ENCODE measurements at regions not wholly inside any gene's neighbourhood (a gene's known extent, or its start where the extent isn't known, plus 50 kb on each side); places are given as distances from the start of the nearest gene placed in this dataset.

DNA sequence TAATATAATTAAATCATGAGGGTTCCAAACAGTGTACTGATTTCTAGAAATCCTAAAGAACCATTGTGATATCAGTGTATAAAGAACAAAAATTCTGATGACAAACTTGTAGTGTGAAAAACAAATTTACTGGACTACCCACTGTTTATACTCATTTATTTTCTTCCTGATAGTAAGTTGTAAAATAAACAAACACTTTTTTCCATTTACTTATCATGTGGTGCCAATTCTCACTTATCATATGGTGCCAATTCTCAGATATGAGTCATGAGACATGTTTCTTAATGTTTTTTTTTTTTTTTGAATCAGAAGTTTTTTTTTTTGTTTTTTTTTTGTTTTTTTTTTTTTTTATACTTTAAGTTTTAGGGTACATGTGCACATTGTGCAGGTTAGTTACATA lies 137.7 kb downstream of the LEPR start:
- Histone ChIP-seq H3K4me3 (ENCODE audit: low read depth in 1 of 3, low read length in 3 of 3) (no peak overlapping the region), H3K9ac (ENCODE audit: low read depth in 1 of 2, low read length in 2 of 2) (no peak overlapping the region), H3K4me1 (ENCODE audit: control insufficient read depth in 4 of 4, insufficient read depth in 4 of 4, low read length in 3 of 4) (no peaks in the 10 kb centered on the region), H3K36me3 (ENCODE audit: control insufficient read depth in 4 of 4, insufficient read depth in 3 of 4, low read depth in 1 of 4, low read length in 3 of 4) (no peaks in the 10 kb centered on the region), H3K27ac (ENCODE audit: low read depth in 1 of 2, low read length in 2 of 2) (no peak overlapping the region), H3K9me3 (ENCODE audit: control insufficient read depth in 4 of 4, low read length in 3 of 4) (no peaks in the 10 kb centered on the region), H3K27me3 (ENCODE audit: control insufficient read depth in 4 of 4, insufficient read depth in 4 of 4, low read length in 3 of 4) (no peaks in the 10 kb centered on the region)
- no peak for DNase-seq (ENCODE audit: low spot score)
- TF ChIP-seq FOXA2 (IDR thresholded peaks at IDR 0.05) = no peak
- no peak for TF ChIP-seq EGR1 (IDR thresholded peaks at IDR 0.05; ENCODE audit: low read depth in 2 of 2)
- TF ChIP-seq GABPA (IDR thresholded peaks at IDR 0.05 in 1 of 2, conservative IDR thresholded peaks at IDR 0.05 in 1 of 2) = no peak
- no peak for TF ChIP-seq YY1 (IDR thresholded peaks at IDR 0.05)
- no peak for TF ChIP-seq TAF1 (conservative IDR thresholded peaks at IDR 0.05)
- no peak for TF ChIP-seq HNF4G (IDR thresholded peaks at IDR 0.05)
- TF ChIP-seq, protein P1, sequence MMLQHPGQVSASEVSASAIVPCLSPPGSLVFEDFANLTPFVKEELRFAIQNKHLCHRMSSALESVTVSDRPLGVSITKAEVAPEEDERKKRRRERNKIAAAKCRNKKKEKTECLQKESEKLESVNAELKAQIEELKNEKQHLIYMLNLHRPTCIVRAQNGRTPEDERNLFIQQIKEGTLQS (IDR thresholded peaks at IDR 0.05) = no peak

DNA sequence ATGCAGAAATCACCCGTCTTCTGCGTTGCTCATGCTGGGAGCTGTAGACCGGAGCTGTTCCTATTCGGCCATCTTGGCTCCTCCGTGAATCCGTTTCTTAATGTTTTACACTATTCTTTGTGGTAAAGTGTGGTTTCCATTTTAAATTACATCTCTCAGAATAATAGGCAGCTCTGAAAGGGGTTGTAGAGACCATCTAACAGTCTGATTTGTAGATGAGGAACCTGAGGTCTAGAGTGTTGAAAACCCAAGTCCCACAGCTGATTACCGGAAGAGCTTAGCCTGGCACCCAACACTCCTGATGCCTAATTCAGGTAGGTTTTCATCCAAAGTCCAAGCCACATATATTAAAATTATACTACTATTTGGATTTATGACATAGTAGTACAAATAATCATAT lies 144.0 kb downstream of the LEPR start:
- peaks cover 0 to 16% (median 4%) of the 10 kb centered on the region in 4 donors for H3K36me3 ChIP-seq (ENCODE audit: control insufficient read depth in 4 of 4, insufficient read depth in 3 of 4, low read depth in 1 of 4, low read length in 3 of 4)
- no peaks in the 10 kb centered on the region for H3K9me3 ChIP-seq (ENCODE audit: control insufficient read depth in 4 of 4, low read length in 3 of 4)
- TF ChIP-seq EGR1 (IDR thresholded peaks at IDR 0.05; ENCODE audit: low read depth in 2 of 2) = no peak
- H3K27ac ChIP-seq (ENCODE audit: low read depth in 1 of 2, low read length in 2 of 2) = no peak overlapping the region
- WGBS = 96% methylated on average over 7 of the region's 7 CpGs
- no peaks in the 10 kb centered on the region for H3K4me1 ChIP-seq (ENCODE audit: control insufficient read depth in 4 of 4, insufficient read depth in 4 of 4, low read length in 3 of 4)
- DNase-seq (ENCODE audit: low spot score) = no peak
- no peaks in the 10 kb centered on the region for H3K27me3 ChIP-seq (ENCODE audit: control insufficient read depth in 4 of 4, insufficient read depth in 4 of 4, low read length in 3 of 4)
- H3K4me3 ChIP-seq (ENCODE audit: low read depth in 1 of 3, low read length in 3 of 3) = no peak overlapping the region
- H3K9ac ChIP-seq (ENCODE audit: low read depth in 1 of 2, low read length in 2 of 2) = no peak overlapping the region

DNA sequence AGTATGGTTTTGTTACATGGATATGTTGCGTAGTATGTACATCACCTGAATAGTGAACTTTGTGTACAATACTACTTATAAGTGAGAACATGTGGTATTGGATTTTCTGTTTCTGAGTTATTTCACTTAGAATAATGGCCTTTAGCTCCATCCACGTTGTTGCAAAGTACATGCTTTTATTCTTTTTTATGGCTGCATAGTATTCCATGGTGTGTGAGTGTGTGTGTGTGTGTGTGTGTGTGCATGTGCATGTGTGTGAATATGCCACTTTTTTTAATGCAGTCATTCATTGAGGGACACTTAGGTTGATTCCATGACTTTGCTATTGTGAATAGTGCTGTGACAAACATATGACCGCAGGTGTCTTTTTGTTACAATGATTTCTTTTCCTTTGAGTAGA lies 147.8 kb downstream of the LEPR start:
- Histone ChIP-seq H3K27me3 (ENCODE audit: control insufficient read depth in 4 of 4, insufficient read depth in 4 of 4, low read length in 3 of 4) (no peaks in the 10 kb centered on the region), H3K27ac (ENCODE audit: low read depth in 1 of 2, low read length in 2 of 2) (no peak overlapping the region), H3K4me1 (ENCODE audit: control insufficient read depth in 4 of 4, insufficient read depth in 4 of 4, low read length in 3 of 4) (no peaks in the 10 kb centered on the region), H3K9me3 (ENCODE audit: control insufficient read depth in 4 of 4, low read length in 3 of 4) (no peaks in the 10 kb centered on the region), H3K36me3 (ENCODE audit: control insufficient read depth in 4 of 4, insufficient read depth in 3 of 4, low read depth in 1 of 4, low read length in 3 of 4) (peaks cover 0 to 25% (median 6%) of the 10 kb centered on the region in 4 donors), H3K9ac (ENCODE audit: low read depth in 1 of 2, low read length in 2 of 2) (no peak overlapping the region), H3K4me3 (ENCODE audit: low read depth in 1 of 3, low read length in 3 of 3) (no peak overlapping the region)
- WGBS = 94% methylated on average over 3 of the region's 3 CpGs
- DNase-seq (ENCODE audit: low spot score) = no peak
- TF ChIP-seq, protein P2, sequence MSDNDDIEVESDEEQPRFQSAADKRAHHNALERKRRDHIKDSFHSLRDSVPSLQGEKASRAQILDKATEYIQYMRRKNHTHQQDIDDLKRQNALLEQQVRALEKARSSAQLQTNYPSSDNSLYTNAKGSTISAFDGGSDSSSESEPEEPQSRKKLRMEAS (IDR thresholded peaks at IDR 0.05) = no peak
- no peak for TF ChIP-seq HNF4G (IDR thresholded peaks at IDR 0.05)
- TF ChIP-seq FOXA2 (IDR thresholded peaks at IDR 0.05) = no peak
- TF ChIP-seq RAD21 (IDR thresholded peaks at IDR 0.05) = no peak

DNA sequence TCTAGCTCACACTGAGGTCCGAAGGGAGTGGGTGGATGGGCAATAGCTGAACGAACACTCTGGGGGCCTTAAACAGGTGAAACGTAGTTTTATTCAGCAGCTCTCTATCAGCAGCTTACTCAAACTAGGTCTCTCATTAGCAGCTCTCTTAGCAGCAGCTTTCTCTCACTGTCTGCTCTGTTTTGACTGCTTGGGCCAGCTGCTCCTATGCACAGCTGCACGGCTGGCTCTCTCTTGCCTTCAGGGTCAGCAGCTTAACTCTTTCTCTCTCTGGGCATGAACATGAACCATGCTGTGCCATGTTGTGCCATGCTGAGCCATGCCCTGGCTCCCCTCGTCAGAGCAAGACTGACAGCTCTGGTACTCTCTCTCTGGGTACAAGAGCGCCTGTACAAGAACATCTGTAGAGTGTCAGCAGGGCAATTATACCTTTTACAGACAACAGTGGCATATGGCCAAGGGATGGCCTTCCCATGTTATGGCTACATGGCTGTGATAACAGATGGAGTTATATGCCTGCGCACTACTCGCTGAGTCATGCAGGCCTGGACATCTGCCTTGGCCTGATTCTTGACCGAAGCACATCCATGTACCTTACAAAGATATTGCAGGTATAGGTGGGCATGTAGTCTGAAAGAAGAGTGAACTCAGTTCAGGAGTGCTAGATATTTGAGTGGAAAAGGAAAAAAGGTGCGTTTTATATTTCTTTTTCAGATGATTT lies 152.4 kb downstream of the LEPR start:
- no peak overlapping the region for H3K4me3 ChIP-seq (ENCODE audit: low read depth in 1 of 3, low read length in 3 of 3)
- H3K9ac ChIP-seq (ENCODE audit: low read depth in 1 of 2, low read length in 2 of 2) = no peak overlapping the region
- H3K27me3 ChIP-seq (ENCODE audit: control insufficient read depth in 4 of 4, insufficient read depth in 4 of 4, low read length in 3 of 4) = no peaks in the 10 kb centered on the region
- H3K27ac ChIP-seq (ENCODE audit: low read depth in 1 of 2, low read length in 2 of 2) = no peak overlapping the region
- TF ChIP-seq, protein P3, sequence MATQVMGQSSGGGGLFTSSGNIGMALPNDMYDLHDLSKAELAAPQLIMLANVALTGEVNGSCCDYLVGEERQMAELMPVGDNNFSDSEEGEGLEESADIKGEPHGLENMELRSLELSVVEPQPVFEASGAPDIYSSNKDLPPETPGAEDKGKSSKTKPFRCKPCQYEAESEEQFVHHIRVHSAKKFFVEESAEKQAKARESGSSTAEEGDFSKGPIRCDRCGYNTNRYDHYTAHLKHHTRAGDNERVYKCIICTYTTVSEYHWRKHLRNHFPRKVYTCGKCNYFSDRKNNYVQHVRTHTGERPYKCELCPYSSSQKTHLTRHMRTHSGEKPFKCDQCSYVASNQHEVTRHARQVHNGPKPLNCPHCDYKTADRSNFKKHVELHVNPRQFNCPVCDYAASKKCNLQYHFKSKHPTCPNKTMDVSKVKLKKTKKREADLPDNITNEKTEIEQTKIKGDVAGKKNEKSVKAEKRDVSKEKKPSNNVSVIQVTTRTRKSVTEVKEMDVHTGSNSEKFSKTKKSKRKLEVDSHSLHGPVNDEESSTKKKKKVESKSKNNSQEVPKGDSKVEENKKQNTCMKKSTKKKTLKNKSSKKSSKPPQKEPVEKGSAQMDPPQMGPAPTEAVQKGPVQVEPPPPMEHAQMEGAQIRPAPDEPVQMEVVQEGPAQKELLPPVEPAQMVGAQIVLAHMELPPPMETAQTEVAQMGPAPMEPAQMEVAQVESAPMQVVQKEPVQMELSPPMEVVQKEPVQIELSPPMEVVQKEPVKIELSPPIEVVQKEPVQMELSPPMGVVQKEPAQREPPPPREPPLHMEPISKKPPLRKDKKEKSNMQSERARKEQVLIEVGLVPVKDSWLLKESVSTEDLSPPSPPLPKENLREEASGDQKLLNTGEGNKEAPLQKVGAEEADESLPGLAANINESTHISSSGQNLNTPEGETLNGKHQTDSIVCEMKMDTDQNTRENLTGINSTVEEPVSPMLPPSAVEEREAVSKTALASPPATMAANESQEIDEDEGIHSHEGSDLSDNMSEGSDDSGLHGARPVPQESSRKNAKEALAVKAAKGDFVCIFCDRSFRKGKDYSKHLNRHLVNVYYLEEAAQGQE (IDR thresholded peaks at IDR 0.05) = no peak
- TF ChIP-seq RXRA (IDR thresholded peaks at IDR 0.05) (no peak), JUND (IDR thresholded peaks at IDR 0.05) (no peak), YY1 (IDR thresholded peaks at IDR 0.05) (no peak), HNF4A (conservative IDR thresholded peaks at IDR 0.05) (no peak), HNF4G (IDR thresholded peaks at IDR 0.05) (no peak)
- WGBS = 90% methylated on average over 10 of the region's 10 CpGs
- H3K9me3 ChIP-seq (ENCODE audit: control insufficient read depth in 4 of 4, low read length in 3 of 4) = no peaks in the 10 kb centered on the region
- peaks cover 7 to 25% (median 10%) of the 10 kb centered on the region in 4 donors for H3K36me3 ChIP-seq (ENCODE audit: control insufficient read depth in 4 of 4, insufficient read depth in 3 of 4, low read depth in 1 of 4, low read length in 3 of 4)
- no peak for DNase-seq (ENCODE audit: low spot score)
- no peaks in the 10 kb centered on the region for H3K4me1 ChIP-seq (ENCODE audit: control insufficient read depth in 4 of 4, insufficient read depth in 4 of 4, low read length in 3 of 4)
